ENCODE measurements at regions not wholly inside any gene's neighbourhood (a gene's known extent, or its start where the extent isn't known, plus 50 kb on each side); places are given as distances from the start of the nearest gene placed in this dataset.
"Not testable (repeated sequence)": the region's sequence is repeated elsewhere in the genome, so short reads cannot be mapped to it uniquely, and the experiment has no call there.

DNA sequence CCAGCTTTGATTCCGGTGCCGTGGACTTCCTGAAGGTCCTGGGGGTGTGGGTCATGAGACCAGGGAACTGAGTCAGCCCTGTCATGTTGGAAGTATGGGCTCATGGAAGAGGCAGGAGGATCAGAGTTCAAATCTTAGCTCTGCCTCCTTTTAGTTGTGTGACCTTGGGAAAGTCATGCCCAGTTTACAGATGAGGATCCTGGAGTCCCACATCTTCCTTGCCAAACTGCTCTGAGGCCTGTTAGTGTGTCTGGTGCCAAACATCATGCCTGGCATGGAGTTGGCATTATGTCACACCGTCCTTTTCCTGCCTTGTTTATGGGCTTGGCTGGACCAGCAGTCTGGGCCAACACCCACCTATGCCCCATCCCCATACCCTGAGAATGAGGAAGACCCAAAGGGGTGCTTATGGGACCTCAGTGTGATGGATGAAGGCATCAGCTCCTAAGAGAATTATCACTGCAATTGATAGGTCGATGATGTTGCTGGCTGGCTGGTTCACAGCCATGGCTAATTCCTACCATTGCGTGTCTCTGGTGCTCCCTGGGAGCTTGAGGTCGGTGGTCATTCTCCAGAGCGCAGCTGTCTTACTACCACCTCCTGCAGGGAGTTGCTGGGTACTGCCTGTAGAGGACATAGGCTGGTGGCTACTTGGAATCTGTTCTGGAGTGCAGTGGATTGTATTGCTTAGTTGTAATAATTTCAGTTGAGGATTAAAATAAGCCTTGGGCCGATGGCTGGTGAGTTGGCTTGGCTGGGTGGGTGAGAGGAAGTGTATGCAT, 140.5 kb upstream of the PITX1 start:
- no peak for DNase-seq

DNA sequence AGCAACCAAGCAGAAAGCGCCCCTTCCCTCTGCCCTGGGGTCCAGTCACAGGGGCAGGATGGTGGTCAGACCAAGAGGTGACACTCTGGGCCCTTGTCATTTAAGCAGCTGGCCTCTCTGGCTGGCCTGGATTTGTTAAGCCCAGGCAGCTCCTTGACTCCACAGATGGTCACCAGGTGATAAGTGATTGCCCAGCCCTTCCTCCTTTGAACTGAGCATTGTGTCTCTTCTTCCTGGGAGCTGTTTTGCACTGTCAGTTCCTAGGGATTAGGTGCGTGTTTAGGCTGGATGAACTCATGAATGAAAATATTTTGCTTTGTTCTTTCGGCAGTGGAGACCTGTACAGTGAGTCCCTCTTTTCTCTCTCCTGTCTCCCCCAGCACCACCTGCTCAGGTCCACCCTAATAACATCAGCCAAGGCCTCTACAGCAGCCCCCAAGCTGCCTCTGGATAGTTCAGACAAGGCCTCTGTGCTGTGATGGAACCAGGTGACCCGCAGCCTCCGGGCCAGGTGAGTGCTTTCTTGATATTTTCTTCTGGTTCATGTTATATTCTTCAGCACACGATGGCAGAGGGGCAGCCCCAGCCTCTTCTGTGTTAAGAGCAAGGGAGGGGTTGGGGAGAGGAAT, 139.7 kb upstream of the PITX1 start:
- no peak for DNase-seq

DNA sequence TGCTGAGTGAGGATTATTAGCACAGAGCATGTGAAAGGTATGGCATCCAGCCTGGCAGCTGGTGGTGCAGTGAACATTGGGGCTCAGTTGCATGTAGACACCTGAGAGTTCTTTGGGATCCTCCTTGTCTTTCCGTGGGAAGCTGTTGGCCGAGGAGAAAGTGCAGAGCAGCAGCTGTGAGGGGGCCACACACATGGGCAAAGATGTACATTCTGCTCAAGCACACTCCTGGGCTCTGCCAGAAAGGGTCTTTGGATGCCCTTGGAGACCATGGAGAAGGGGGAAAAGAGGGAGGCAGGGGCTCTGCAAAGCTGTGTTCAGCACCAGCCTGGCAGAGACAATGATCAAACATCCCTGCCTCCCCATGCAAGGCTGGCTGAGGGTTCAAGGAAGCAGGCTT, 138.7 kb upstream of the PITX1 start:
- no peak for DNase-seq

DNA sequence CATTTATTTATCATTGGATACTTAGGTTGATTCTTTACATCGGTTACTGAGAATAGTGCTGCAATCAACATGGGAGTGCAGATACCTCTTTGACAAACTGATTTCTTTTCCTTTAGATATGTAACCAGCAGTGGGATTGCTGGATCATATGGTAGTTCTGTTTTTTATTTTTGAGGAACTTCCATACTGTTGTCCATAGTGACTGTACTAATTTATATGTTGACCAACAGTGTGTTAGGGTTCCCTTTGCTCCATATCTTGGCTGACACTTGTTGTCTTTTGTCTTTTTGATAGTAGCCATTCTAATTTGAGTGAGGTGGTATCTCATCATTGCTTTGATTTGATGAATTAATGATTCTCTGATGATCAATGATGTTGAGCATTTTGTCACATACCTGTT, 137.3 kb upstream of the PITX1 start:
- no peak for DNase-seq

DNA sequence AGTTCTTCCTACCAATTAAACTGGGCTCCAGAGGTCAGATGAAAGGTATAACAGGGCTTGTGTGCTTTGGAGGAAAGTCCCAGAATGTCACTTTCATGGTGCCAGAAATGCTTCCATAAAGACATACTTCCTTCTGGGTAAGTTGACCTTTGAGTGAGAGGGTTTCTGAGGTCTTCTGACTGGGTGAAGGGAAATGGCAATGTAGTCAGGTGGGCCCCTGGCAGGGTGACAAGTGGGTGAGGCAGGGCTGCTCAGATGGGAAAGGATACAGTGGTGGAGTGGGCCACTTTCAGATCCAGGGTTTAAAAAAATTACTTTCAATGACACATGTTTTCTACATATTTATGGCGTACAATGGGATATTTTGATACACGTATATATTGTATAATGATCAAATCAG, 136.5 kb upstream of the PITX1 start:
- no peak for DNase-seq

DNA sequence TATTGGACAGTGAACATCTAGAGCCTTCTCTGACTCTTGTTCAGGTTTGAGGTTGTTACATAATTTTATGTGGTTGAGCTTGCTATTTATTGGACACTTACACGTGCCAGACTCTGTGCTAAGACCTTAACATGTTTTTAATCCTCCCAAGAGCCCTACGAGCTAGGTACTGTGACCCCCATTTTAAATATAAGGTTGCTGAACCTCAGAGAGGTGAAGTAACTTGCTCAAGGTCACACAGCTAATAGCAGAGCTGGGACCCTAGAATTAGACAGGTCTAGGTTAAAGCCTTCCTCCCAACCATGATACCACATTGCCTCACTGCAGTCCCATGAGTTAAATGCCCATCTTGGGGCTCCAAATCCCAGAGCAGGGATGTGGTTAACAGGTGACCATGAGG, 135.7 kb upstream of the PITX1 start:
- no peak for DNase-seq

DNA sequence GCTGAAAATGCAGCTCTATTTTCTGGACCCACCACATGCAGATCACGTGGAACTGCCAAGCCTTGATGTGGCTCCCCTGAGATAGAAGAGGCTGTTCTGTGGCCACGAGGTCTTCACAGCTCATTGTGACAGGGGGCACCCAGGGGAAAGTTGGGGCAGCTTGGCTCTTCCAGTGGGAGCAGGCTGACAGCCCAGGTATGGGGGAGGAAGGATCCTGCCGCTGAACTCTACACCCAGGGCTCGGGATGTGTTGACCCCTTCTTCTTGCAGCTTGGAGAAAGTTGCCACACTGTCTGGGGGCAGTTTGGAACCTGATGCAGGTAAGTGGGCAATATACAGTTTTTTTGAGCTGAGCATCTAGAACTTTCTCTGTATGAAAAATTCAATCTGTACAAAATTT, 133.6 kb upstream of the PITX1 start:
- DNase-seq: no peak

DNA sequence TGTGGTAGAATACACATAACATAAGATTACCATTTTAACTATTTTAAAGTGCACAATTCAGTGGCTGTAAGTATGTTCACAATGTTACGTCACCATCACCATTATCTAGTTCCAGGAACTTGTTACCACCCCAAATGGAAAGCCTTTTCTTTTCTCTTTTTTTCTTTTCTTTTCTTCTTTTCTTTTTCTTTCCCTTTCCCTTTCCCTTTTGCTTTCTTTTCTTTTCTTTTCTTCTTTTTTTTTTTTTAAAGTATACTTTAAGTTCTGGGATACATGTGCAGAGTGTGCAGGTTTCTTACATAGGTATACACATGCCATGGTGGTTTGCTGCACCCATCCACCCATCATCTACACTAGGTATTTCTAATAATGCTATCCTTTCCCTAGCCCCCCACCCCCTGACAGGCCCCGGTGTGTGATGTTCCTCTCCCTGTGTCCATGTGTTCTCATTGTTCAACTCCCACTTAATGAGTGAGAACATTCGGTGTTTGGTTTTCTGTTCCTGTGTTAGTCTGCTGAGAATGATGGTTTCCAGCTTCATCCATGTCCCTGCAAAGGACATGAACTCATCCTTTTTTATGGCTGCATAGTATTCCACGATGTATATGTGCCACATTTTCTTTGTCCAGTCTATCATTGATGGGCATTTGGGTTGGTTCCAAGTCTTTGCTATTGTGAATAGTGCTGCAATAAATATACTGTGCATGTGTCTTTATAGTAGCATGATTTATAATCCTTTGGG, 131.0 kb upstream of the PITX1 start:
- DNase-seq: not testable (repeated sequence)

DNA sequence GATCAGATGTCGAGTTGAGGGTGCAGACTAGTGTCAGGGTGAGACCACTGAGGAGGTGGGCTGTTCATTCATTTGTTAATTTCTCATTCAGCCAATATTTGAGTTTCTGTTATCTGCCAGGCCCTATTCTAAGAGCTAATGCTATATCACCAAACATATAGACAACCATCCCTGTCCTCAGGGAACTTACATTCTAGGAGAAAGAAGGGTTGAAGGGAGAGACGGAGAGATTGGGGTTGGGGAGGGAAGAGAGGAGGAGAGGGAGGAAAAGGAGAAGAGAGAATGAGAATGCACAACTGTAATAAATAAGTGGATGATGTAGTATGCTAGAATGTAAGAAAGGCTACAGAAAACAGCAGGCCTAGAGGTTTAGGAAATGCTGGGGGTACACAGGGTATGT, 129.9 kb upstream of the PITX1 start:
- DNase-seq: no peak

DNA sequence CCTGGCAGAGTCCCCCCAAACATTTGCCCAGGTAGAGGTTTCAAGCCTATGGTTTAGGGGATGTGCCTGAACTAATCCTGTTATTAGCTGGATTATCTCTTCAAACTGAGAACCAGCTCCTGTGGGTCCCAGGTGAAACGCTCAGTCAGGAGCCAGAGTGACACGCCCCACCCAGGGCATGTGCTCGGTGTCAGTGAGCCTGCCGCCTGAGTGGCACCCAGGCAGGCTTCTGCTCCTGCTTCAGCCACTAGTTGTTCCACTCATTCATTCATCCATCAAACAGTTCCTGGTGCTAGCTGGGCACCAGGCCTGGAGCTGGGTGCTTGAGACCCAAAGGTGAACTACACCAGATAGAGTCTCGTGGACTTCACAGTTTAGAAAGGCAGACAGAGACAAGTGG, 129.4 kb upstream of the PITX1 start:
- DNase-seq: no peak

DNA sequence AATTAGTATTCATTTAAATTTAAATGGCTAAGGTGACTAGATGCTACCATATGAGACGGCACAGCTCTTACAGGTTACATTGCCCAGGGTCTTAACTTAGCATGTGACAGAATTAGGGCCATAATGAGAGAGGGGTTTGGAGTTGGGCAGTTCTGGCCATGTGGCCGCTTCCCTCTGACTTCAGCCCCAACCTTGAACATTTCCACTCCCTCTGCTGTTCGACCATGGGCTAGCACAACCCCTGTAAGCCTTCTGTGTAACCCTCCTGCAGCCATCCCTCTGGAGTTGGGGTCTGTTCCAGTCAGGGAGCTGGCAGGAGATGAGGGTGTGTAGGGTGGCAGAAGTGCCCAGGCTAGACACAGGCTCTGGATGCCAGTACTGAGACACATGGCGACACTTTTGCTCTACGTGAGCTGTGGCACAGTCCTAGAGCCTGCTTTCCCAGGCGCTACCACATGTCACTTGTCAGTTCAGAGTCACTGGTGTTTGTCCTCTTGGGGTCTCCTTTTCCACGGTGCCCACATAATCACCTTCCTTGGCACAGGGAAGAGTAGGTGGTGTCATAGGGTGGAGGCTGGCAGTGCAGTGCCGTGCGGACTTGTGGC, 128.7 kb upstream of the PITX1 start:
- no peak for DNase-seq

DNA sequence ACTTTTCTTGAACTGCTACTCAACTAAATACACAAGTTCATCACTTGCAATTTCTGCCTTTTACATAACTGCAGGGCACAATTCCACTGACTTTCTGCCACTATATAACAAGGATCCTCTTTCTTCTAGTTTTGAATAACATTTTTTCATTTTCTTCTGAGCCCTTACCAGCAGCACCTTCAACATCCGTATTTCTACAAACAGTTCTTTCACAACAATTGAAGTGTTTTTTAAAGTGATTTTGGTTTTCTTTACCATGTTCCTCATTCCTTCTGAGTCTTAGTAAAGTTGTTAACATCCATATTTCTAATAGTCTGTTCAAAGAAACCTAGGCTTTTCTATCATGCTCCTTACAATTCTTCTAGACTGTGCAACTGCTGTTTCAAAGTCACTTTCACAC, 127.2 kb upstream of the PITX1 start:
- no peak for DNase-seq

DNA sequence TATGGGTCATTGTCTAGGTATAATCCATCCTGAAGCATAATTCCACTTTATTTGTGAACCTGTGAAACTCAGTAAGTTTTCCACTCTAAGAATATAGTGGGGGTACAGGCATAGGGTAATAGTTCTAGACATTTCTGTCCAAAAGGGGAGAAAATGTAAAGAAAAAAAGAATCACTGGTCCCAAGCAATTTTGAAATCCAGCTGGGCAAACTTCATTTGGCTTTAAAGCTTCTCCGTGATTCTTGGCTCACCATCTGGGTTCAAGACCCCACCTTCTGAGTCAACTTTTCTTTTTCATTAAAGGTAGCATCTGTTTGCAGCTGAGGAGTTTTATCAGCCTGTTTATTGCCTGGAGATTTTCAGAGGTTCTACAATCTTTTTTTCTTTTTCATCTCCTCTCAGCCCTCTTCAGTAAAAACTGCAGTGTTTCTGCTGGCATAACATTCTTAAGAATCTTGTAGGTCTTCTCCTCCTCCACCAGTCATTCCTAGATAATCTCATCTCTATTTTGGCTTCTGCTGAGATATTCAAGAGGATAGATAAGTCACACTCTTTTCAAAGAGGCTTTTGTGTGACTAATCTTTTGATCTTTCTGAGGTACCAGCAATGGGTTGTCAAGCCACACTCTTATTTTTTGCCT, 126.1 kb upstream of the PITX1 start:
- DNase-seq: no peak

DNA sequence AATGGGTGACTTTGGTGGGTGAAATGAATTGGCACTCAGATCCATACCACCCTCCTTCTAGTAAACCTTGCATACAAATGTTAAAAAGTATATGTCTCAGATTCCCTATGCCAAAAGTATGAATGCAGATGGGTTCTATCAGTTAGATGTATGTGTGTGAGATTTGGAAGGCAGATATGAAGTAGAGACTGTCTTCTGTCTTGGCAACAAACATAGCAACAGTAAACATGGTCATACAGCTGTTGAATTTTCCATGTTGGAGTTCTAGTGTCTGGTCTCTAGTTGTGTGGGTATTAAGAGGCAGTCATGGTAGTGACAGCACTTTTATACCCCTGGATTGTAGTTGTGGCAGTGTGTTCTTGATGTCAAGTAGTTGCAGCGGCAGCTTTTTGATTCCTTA, 125.6 kb upstream of the PITX1 start:
- no peak for DNase-seq

DNA sequence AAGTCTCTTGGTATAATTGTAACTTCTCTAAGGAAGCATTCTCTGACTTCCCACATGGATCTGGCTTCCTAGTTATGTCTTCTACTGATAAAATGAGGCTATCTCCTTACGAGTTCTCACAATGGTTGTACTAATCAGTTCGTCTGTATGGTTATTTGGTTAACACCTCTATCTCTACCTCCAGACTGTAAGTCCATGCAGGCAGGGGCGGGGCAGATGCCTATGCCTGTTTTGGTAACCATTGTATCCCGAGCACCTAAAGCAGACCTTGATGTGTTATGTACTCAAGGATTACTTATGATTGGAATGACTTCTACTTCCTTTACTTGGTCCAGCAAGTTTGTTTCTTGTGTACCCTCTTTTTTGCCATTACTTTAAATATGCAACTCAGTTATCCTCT, 125.0 kb upstream of the PITX1 start:
- DNase-seq: no peak

DNA sequence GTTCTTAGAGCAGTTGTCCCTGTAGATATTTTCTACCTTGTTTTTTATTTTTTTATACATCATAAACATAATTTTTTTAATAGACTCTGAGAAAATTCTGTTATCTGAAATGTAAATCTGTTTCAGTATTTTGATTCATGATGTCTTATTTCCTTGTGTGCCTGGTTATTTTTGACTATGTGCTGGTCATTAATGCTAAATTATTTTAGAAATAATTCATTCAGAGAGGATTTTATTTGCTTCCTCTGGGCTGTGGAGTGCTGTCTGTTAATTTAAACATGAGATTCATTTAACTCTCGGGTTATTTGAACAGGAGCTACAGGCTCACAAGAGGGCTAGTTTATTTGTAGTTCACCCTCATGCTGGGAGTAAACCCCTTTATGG, 124.3 kb upstream of the PITX1 start:
- no peak for DNase-seq

DNA sequence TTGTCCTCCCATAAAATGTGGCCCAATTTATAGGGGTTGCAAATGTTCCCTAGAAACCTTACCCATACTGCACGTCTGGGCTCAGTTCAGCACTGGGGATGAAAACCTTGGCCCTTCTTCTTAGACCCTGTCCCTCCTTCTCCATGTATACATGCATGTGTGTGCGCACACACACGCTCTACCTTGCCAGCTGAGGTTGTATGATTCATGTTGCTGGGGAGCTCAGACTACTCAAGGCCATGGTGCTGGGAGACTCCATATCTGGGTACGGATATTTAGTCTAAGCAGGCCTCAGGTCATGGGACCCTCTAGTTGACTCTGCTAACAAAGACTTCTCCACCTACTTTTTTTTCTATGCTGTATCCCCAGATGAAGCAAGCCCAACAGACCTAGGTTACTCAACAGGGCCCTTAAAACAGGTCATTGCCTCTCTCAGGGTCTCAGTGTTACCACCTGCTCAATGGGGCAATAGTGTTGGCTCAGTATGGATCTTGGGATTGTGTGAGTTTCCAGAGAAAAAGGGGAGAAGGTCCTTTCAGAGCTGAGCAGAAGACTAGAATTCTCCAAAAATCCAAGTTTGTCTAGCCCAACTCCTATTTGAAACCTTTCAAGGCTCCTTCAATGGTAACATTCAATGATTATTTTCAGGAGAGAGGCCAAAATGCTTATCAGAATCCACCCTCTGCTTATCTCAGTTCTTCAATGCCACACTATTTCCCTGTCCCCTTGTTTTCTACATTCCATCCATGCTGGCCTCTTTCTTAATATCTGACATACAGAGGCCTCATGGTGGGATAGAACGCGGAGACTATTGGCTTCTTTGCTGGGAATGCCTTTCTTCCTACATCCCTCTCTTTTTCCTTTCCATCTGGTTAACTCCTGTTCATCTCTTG, 123.6 kb upstream of the PITX1 start:
- no peak for DNase-seq

DNA sequence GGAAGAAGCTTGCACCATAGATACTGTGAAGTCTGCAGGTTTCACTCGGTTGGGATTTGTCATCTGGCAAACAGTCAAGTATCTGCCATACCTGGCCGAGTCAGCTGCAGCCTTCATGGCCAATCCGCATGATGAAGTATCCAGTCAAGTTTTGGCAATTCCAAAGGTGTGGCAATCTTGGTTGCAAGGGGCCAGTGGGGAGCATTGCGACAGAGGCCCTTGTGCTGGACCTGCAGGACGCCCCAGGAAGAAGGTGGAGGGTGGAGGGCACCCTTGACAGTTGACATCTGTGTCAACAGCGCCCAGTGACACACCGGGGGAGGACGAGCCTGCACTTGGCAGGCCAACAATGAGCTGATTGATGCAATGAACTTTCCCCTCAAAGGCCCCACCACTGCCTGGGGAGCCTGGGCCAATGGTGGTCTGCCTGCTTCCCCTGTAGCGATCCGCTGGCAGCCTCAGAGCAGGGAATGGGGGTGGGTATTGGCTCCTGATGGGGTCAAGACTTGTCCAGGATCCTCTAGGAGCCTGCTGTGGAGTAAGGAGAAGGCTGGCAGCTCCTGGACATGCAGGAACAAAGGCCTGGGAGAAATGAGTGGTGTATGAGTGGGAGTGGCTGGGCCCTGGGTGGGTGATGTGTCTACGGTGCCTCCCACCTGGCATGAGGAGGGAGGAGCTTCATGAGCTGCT, 122.8 kb upstream of the PITX1 start:
- no peak for DNase-seq

DNA sequence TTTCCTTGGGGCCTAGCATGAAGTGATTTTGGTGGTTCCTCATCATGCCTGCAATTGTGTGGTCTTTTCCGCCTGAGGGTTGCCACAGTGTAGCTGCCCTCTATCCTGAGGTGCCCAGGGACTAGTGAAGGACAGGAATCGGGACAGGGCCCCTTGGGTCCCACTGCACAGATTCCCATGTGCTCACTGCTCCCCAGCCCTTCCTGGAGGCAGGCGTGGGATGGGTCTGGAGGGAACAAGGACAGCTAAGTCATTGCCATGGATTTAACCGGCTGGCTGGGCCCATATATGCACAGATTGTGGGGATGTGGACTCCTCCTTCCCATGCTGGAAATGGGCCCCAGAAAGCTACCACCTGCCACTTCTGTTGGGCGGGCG, 122.3 kb upstream of the PITX1 start:
- no peak for DNase-seq

DNA sequence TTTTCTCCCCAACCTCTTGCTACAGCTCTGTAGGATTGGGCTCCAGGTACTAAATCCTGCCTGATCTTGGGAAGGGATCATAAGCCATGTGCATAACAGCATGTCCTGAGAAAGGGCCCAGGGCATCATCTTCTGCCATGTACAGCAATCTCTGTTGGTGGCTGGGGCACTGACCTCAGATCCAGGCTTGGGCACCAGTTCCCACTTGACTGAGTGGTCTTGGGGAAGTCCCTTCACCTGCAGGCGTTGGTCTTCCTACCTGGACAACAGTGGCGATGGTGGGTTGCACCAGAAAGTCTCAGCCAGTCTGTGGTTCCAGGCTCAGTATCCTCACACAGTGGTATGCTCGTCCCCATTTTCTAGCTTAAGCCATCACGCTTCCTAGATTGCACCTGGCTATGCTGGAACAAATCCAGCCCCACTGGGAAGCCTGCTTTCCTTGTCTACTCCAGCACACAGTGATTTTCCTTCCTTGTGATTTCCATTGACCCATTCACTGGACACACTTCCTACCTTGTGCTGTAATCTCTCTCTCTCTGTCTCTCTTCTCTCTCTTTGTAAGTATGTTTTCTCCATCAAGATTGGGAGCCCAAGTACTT, 121.7 kb upstream of the PITX1 start:
- DNase-seq: no peak

DNA sequence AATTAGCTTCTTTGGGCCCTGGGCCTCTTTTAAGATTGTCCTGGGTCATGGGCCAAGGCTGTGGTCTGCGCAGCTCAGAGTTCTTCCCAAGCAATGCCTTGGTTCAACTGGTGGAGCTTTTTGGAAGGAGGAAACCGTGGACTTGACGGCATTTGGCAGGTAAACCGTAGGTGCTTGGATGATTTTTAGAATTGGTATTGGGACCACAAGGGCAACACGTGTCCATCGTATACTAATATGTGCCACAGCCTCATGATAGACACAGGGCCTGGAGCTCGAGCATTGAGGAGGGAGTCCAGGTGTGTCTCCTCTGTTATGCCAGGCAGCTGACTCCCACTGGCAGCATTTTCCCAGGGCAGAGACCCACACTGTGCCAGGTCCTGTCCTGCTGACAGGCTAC, 120.9 kb upstream of the PITX1 start:
- no peak for DNase-seq

Data from NCI-H1092 (cell line).